ENCODE measurements at regions not wholly inside any gene's neighbourhood (a gene's known extent, or its start where the extent isn't known, plus 50 kb on each side); places are given as distances from the start of the nearest gene placed in this dataset.

- H3K9ac ChIP-seq (ENCODE audit: low read length), result no peak overlapping the region
- H3K56ac ChIP-seq (ENCODE audit: low read length), result no peak overlapping the region
- no peak overlapping the region for H2BK120ac ChIP-seq (ENCODE audit: low read depth, low read length)
- no peak overlapping the region for H3K27ac ChIP-seq (ENCODE audit: low read depth, low read length)
- H3K27me3 ChIP-seq (ENCODE audit: insufficient read depth, low read length, poor library complexity), result no peaks in the 10 kb centered on the region
- H2BK5ac ChIP-seq (ENCODE audit: low read length), result no peak overlapping the region
- H3K79me2 ChIP-seq (ENCODE audit: control insufficient read depth, insufficient read depth, low read length), result no peaks in the 10 kb centered on the region
- H3K4me1 ChIP-seq (ENCODE audit: control insufficient read depth, low read depth, low read length), result no peaks in the 10 kb centered on the region
- no peak overlapping the region for H3K18ac ChIP-seq (ENCODE audit: low read length)
- DNase-seq, result no peak
- no peaks in the 10 kb centered on the region for H3K79me1 ChIP-seq (ENCODE audit: low read length)
- H2BK15ac ChIP-seq (replicated peaks; ENCODE audit: low read depth), result no peak overlapping the region
- no peak overlapping the region for H3K4ac ChIP-seq (ENCODE audit: low read depth, low read length)
- H2AK5ac ChIP-seq (ENCODE audit: low read length), result no peak overlapping the region
- no peaks in the 10 kb centered on the region for H3K36me3 ChIP-seq (ENCODE audit: control insufficient read depth, insufficient read depth, low read length)
- no peak overlapping the region for H4K5ac ChIP-seq (ENCODE audit: low read length)
- H4K8ac ChIP-seq (ENCODE audit: low read depth, low read length), result no peak overlapping the region
- no peak overlapping the region for H3K23ac ChIP-seq (ENCODE audit: low read length)
- no peak overlapping the region for H3K4me3 ChIP-seq (ENCODE audit: low read length)
- no peak overlapping the region for H3K4me2 ChIP-seq (ENCODE audit: low read length)
Measured at GRCh38 chr18:45202061-45202460, 413.2 kb upstream of the SLC14A2 start.

- Histone ChIP-seq H3K79me1 (ENCODE audit: low read length) (no peaks in the 10 kb centered on the region), H3K56ac (ENCODE audit: low read length) (no peak overlapping the region), H3K79me2 (ENCODE audit: control insufficient read depth, insufficient read depth, low read length) (no peaks in the 10 kb centered on the region), H2BK120ac (ENCODE audit: low read depth, low read length) (no peak overlapping the region), H3K27ac (ENCODE audit: low read depth, low read length) (no peak overlapping the region), H2BK5ac (ENCODE audit: low read length) (no peak overlapping the region), H3K9ac (ENCODE audit: low read length) (no peak overlapping the region), H3K27me3 (ENCODE audit: insufficient read depth, low read length, poor library complexity) (no peaks in the 10 kb centered on the region), H3K4me2 (ENCODE audit: low read length) (no peak overlapping the region), H2AK5ac (ENCODE audit: low read length) (no peak overlapping the region), H3K23ac (ENCODE audit: low read length) (no peak overlapping the region), H3K4me1 (ENCODE audit: control insufficient read depth, low read depth, low read length) (no peaks in the 10 kb centered on the region), H2BK15ac (replicated peaks; ENCODE audit: low read depth) (no peak overlapping the region), H3K18ac (ENCODE audit: low read length) (no peak overlapping the region), H3K4ac (ENCODE audit: low read depth, low read length) (no peak overlapping the region), H4K5ac (ENCODE audit: low read length) (no peak overlapping the region), H3K4me3 (ENCODE audit: low read length) (no peak overlapping the region), H3K36me3 (ENCODE audit: control insufficient read depth, insufficient read depth, low read length) (no peaks in the 10 kb centered on the region), H4K8ac (ENCODE audit: low read depth, low read length) (no peak overlapping the region)
- no peak for DNase-seq
- no CpG with 5 or more reads among the region's 2 CpGs for WGBS (ENCODE audit: extremely low coverage, insufficient coverage, low lambda C conversion rate)
Measured at GRCh38 chr18:45203677-45204076, 411.6 kb upstream of the SLC14A2 start.

GRCh38 chr18:45207328-45207727 is 407.9 kb upstream of the SLC14A2 start:
- whole genome bisulfite sequencing (ENCODE audit: extremely low coverage, insufficient coverage, low lambda C conversion rate), result 100% methylated on average over 1 of the region's 2 CpGs
- Histone ChIP-seq H3K4me1 (ENCODE audit: control insufficient read depth, low read depth, low read length) (no peaks in the 10 kb centered on the region), H3K4me2 (ENCODE audit: low read length) (no peak overlapping the region), H3K27me3 (ENCODE audit: insufficient read depth, low read length, poor library complexity) (no peaks in the 10 kb centered on the region), H3K36me3 (ENCODE audit: control insufficient read depth, insufficient read depth, low read length) (no peaks in the 10 kb centered on the region), H3K27ac (ENCODE audit: low read depth, low read length) (no peak overlapping the region), H4K5ac (ENCODE audit: low read length) (no peak overlapping the region), H3K56ac (ENCODE audit: low read length) (no peak overlapping the region), H3K23ac (ENCODE audit: low read length) (no peak overlapping the region), H3K79me2 (ENCODE audit: control insufficient read depth, insufficient read depth, low read length) (no peaks in the 10 kb centered on the region), H3K18ac (ENCODE audit: low read length) (no peak overlapping the region), H3K4me3 (ENCODE audit: low read length) (no peak overlapping the region), H4K8ac (ENCODE audit: low read depth, low read length) (no peak overlapping the region), H2BK120ac (ENCODE audit: low read depth, low read length) (no peak overlapping the region), H3K9ac (ENCODE audit: low read length) (no peak overlapping the region), H2BK15ac (replicated peaks; ENCODE audit: low read depth) (no peak overlapping the region), H2AK5ac (ENCODE audit: low read length) (no peak overlapping the region), H3K79me1 (ENCODE audit: low read length) (no peaks in the 10 kb centered on the region), H2BK5ac (ENCODE audit: low read length) (no peak overlapping the region), H3K4ac (ENCODE audit: low read depth, low read length) (no peak overlapping the region)
- no peak for DNase-seq

- no CpG with 5 or more reads among the region's 7 CpGs for WGBS (ENCODE audit: extremely low coverage, insufficient coverage, low lambda C conversion rate)
- Histone ChIP-seq H2BK120ac (ENCODE audit: low read depth, low read length) (no peak overlapping the region), H3K9ac (ENCODE audit: low read length) (no peak overlapping the region)
Measured at GRCh38 chr18:45208164-45208563, 407.1 kb upstream of the SLC14A2 start.

GRCh38 chr18:45212181-45213039 is 402.9 kb upstream of the SLC14A2 start:
- Histone ChIP-seq H4K5ac (ENCODE audit: low read length) (no peak overlapping the region), H3K79me1 (ENCODE audit: low read length) (no peaks in the 10 kb centered on the region), H3K4me3 (ENCODE audit: low read length) (no peak overlapping the region), H3K56ac (ENCODE audit: low read length) (no peak overlapping the region), H2AK5ac (ENCODE audit: low read length) (no peak overlapping the region), H2BK5ac (ENCODE audit: low read length) (no peak overlapping the region), H2BK15ac (replicated peaks; ENCODE audit: low read depth) (no peak overlapping the region), H3K79me2 (ENCODE audit: control insufficient read depth, insufficient read depth, low read length) (no peaks in the 10 kb centered on the region), H3K4ac (ENCODE audit: low read depth, low read length) (no peak overlapping the region), H3K4me2 (ENCODE audit: low read length) (no peak overlapping the region), H3K27ac (ENCODE audit: low read depth, low read length) (no peak overlapping the region), H3K18ac (ENCODE audit: low read length) (no peak overlapping the region), H4K8ac (ENCODE audit: low read depth, low read length) (no peak overlapping the region), H3K27me3 (ENCODE audit: insufficient read depth, low read length, poor library complexity) (no peaks in the 10 kb centered on the region), H3K9ac (ENCODE audit: low read length) (no peak overlapping the region), H3K4me1 (ENCODE audit: control insufficient read depth, low read depth, low read length) (no peaks in the 10 kb centered on the region), H3K36me3 (ENCODE audit: control insufficient read depth, insufficient read depth, low read length) (no peaks in the 10 kb centered on the region), H3K23ac (ENCODE audit: low read length) (no peak overlapping the region), H2BK120ac (ENCODE audit: low read depth, low read length) (no peak overlapping the region)
- peak; percentile 87 for DNase-seq
- no CpG with 5 or more reads among the region's 13 CpGs for WGBS (ENCODE audit: extremely low coverage, insufficient coverage, low lambda C conversion rate)

More at GRCh38 chr18:45208164-45208563, 407.1 kb upstream of the SLC14A2 start:
- Histone ChIP-seq H3K23ac (ENCODE audit: low read length) (no peak overlapping the region), H2BK5ac (ENCODE audit: low read length) (no peak overlapping the region), H3K56ac (ENCODE audit: low read length) (no peak overlapping the region), H3K27ac (ENCODE audit: low read depth, low read length) (no peak overlapping the region), H2BK15ac (replicated peaks; ENCODE audit: low read depth) (no peak overlapping the region), H2AK5ac (ENCODE audit: low read length) (no peak overlapping the region), H3K36me3 (ENCODE audit: control insufficient read depth, insufficient read depth, low read length) (no peaks in the 10 kb centered on the region), H3K18ac (ENCODE audit: low read length) (no peak overlapping the region), H3K79me1 (ENCODE audit: low read length) (no peaks in the 10 kb centered on the region), H3K27me3 (ENCODE audit: insufficient read depth, low read length, poor library complexity) (no peaks in the 10 kb centered on the region), H3K4me3 (ENCODE audit: low read length) (no peak overlapping the region), H4K5ac (ENCODE audit: low read length) (no peak overlapping the region), H3K79me2 (ENCODE audit: control insufficient read depth, insufficient read depth, low read length) (no peaks in the 10 kb centered on the region), H3K4me2 (ENCODE audit: low read length) (no peak overlapping the region), H3K4me1 (ENCODE audit: control insufficient read depth, low read depth, low read length) (no peaks in the 10 kb centered on the region), H4K8ac (ENCODE audit: low read depth, low read length) (no peak overlapping the region), H3K4ac (ENCODE audit: low read depth, low read length) (no peak overlapping the region)
- DNase-seq, result no peak

GRCh38 chr18:45213040-45213333 is 402.3 kb upstream of the SLC14A2 start:
- H3K23ac ChIP-seq (ENCODE audit: low read length), result no peak overlapping the region
- no peak overlapping the region for H2AK5ac ChIP-seq (ENCODE audit: low read length)
- DNase-seq, result no peak
- H3K4me1 ChIP-seq (ENCODE audit: control insufficient read depth, low read depth, low read length), result no peaks in the 10 kb centered on the region
- no peak overlapping the region for H3K4ac ChIP-seq (ENCODE audit: low read depth, low read length)
- no peak overlapping the region for H4K5ac ChIP-seq (ENCODE audit: low read length)
- H3K9ac ChIP-seq (ENCODE audit: low read length), result no peak overlapping the region
- H4K8ac ChIP-seq (ENCODE audit: low read depth, low read length), result no peak overlapping the region
- no peaks in the 10 kb centered on the region for H3K36me3 ChIP-seq (ENCODE audit: control insufficient read depth, insufficient read depth, low read length)
- no peaks in the 10 kb centered on the region for H3K79me2 ChIP-seq (ENCODE audit: control insufficient read depth, insufficient read depth, low read length)
- H2BK15ac ChIP-seq (replicated peaks; ENCODE audit: low read depth), result no peak overlapping the region
- no peaks in the 10 kb centered on the region for H3K79me1 ChIP-seq (ENCODE audit: low read length)
- no peak overlapping the region for H2BK5ac ChIP-seq (ENCODE audit: low read length)
- no peaks in the 10 kb centered on the region for H3K27me3 ChIP-seq (ENCODE audit: insufficient read depth, low read length, poor library complexity)
- H3K27ac ChIP-seq (ENCODE audit: low read depth, low read length), result no peak overlapping the region
- no peak overlapping the region for H3K4me2 ChIP-seq (ENCODE audit: low read length)
- H2BK120ac ChIP-seq (ENCODE audit: low read depth, low read length), result no peak overlapping the region
- H3K56ac ChIP-seq (ENCODE audit: low read length), result no peak overlapping the region
- no CpG with 5 or more reads among the region's 1 CpG for WGBS (ENCODE audit: extremely low coverage, insufficient coverage, low lambda C conversion rate)
- H3K18ac ChIP-seq (ENCODE audit: low read length), result no peak overlapping the region
- H3K4me3 ChIP-seq (ENCODE audit: low read length), result no peak overlapping the region
